ENCODE measurements at regions not wholly inside any gene's neighbourhood (a gene's known extent, or its start where the extent isn't known, plus 50 kb on each side); places are given as distances from the start of the nearest gene placed in this dataset.

DNA sequence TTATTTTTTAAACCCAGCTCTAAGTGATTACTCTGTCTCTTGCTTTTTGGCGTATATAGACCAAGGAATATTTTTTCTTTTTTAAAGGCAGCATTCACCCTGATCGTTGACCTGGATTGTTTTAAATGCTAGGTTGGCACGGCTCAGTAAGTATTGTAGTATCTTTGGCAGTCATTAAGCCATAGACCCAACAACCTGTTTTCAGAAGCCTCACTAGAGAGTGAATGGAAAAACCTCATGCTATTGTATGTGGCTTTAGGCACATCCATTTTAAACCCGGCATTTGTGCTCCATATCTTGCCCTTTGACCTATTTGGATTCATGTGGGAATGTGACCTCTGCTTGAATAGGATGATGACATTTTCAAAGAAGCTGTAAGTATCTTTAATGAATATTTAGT lies 183.9 kb downstream of the SNCA start:
- H3K27me3 ChIP-seq (ENCODE audit: control insufficient read depth, extremely low read depth, insufficient read depth, low read length) = no peaks in the 10 kb centered on the region
- no peak overlapping the region for H3K4me3 ChIP-seq (ENCODE audit: control insufficient read depth in 2 of 3, extremely low read depth in 1 of 3, insufficient read depth in 2 of 3, low read depth in 1 of 3, low read length in 3 of 3)
- H3K36me3 ChIP-seq (ENCODE audit: control insufficient read depth in 2 of 2, extremely low read depth in 1 of 2, insufficient read depth in 2 of 2, low read length in 2 of 2) = no peaks in the 10 kb centered on the region
- no peaks in the 10 kb centered on the region for H3K9me1 ChIP-seq (ENCODE audit: control insufficient read depth, extremely low read depth, insufficient read depth, low read length)
- H3K79me2 ChIP-seq (ENCODE audit: control insufficient read depth, insufficient read depth, low read length) = no peaks in the 10 kb centered on the region
- no peak for TF ChIP-seq EZH2 (IDR thresholded peaks at IDR 0.05; ENCODE audit: low read length)
- TF ChIP-seq, protein P1, sequence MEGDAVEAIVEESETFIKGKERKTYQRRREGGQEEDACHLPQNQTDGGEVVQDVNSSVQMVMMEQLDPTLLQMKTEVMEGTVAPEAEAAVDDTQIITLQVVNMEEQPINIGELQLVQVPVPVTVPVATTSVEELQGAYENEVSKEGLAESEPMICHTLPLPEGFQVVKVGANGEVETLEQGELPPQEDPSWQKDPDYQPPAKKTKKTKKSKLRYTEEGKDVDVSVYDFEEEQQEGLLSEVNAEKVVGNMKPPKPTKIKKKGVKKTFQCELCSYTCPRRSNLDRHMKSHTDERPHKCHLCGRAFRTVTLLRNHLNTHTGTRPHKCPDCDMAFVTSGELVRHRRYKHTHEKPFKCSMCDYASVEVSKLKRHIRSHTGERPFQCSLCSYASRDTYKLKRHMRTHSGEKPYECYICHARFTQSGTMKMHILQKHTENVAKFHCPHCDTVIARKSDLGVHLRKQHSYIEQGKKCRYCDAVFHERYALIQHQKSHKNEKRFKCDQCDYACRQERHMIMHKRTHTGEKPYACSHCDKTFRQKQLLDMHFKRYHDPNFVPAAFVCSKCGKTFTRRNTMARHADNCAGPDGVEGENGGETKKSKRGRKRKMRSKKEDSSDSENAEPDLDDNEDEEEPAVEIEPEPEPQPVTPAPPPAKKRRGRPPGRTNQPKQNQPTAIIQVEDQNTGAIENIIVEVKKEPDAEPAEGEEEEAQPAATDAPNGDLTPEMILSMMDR (optimal IDR thresholded peaks at IDR 0.05 in 1 of 3, IDR thresholded peaks at IDR 0.05 in 1 of 3, conservative IDR thresholded peaks at IDR 0.05 in 1 of 3; ENCODE audit: extremely low read depth in 1 of 3, insufficient read depth in 2 of 3, low read length in 3 of 3) = no peak
- dilution Hi-C loops (cut with MboI; ENCODE audit: extremely low pct_ligation_motif_present, low sequenced_read_pairs) = no loop called here
- FAIRE-seq (no peak), DNase-seq (ENCODE audit: low read depth, low spot score) (no peak)
- peaks cover 2% of the 10 kb centered on the region for H3K4me1 ChIP-seq (ENCODE audit: control insufficient read depth, extremely low read depth, insufficient read depth, low read length)
- no peak overlapping the region for H2AFZ ChIP-seq (ENCODE audit: control insufficient read depth, low read length)
- no peak overlapping the region for H3K9ac ChIP-seq (ENCODE audit: control insufficient read depth, extremely low read depth, insufficient read depth, low read length)
- H3K27ac ChIP-seq (ENCODE audit: control insufficient read depth, insufficient read depth, low read length) = no peak overlapping the region
- no peaks in the 10 kb centered on the region for H4K20me1 ChIP-seq (ENCODE audit: control insufficient read depth, extremely low read depth, insufficient read depth, low read length)
- no peaks in the 10 kb centered on the region for H3K9me3 ChIP-seq (ENCODE audit: control insufficient read depth, low read depth, low read length)
- no peak overlapping the region for H3K4me2 ChIP-seq (ENCODE audit: control insufficient read depth, extremely low read depth, insufficient read depth, low read depth, low read length)

DNA sequence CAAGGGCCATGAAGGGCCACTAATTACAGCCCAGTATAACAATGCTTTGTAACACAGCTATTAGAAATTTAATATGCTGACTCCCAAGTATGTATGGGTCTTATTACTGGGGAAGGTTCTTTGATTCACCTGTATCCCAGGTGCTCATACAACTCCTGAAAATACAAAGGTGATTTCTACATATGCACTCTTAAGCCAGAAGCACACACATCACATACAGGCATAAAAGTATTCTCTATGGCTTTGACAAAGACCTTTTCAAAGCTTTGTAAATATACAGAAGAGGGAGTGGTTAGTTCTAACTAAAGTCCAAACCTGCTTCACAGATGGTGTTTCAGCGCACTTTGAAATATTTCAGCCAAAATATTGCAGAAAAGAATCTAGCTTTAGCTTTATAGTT lies 191.5 kb downstream of the SNCA start:
- TF ChIP-seq EZH2 (IDR thresholded peaks at IDR 0.05; ENCODE audit: low read length) = no peak
- TF ChIP-seq, protein P1 (optimal IDR thresholded peaks at IDR 0.05 in 1 of 3, IDR thresholded peaks at IDR 0.05 in 1 of 3, conservative IDR thresholded peaks at IDR 0.05 in 1 of 3; ENCODE audit: extremely low read depth in 1 of 3, insufficient read depth in 2 of 3, low read length in 3 of 3) = no peak
- Histone ChIP-seq H2AFZ (ENCODE audit: control insufficient read depth, low read length) (no peak overlapping the region), H3K9me3 (ENCODE audit: control insufficient read depth, low read depth, low read length) (no peaks in the 10 kb centered on the region), H3K4me2 (ENCODE audit: control insufficient read depth, extremely low read depth, insufficient read depth, low read depth, low read length) (no peak overlapping the region), H4K20me1 (ENCODE audit: control insufficient read depth, extremely low read depth, insufficient read depth, low read length) (no peaks in the 10 kb centered on the region), H3K9ac (ENCODE audit: control insufficient read depth, extremely low read depth, insufficient read depth, low read length) (no peak overlapping the region), H3K36me3 (ENCODE audit: control insufficient read depth in 2 of 2, extremely low read depth in 1 of 2, insufficient read depth in 2 of 2, low read length in 2 of 2) (no peaks in the 10 kb centered on the region), H3K9me1 (ENCODE audit: control insufficient read depth, extremely low read depth, insufficient read depth, low read length) (no peaks in the 10 kb centered on the region), H3K4me3 (ENCODE audit: control insufficient read depth in 2 of 3, extremely low read depth in 1 of 3, insufficient read depth in 2 of 3, low read depth in 1 of 3, low read length in 3 of 3) (no peak overlapping the region), H3K27ac (ENCODE audit: control insufficient read depth, insufficient read depth, low read length) (no peak overlapping the region), H3K79me2 (ENCODE audit: control insufficient read depth, insufficient read depth, low read length) (no peaks in the 10 kb centered on the region), H3K4me1 (ENCODE audit: control insufficient read depth, extremely low read depth, insufficient read depth, low read length) (no peaks in the 10 kb centered on the region), H3K27me3 (ENCODE audit: control insufficient read depth, extremely low read depth, insufficient read depth, low read length) (no peaks in the 10 kb centered on the region)
- FAIRE-seq (no peak), DNase-seq (ENCODE audit: low read depth, low spot score) (no peak)
- dilution Hi-C loops (cut with MboI; ENCODE audit: extremely low pct_ligation_motif_present, low sequenced_read_pairs) = no loop called here

All from keratinocyte (primary cell).